Glutamatergic neuron (in vitro differentiated cells): ENCODE measurements at regions not wholly inside any gene's neighbourhood (a gene's known extent, or its start where the extent isn't known, plus 50 kb on each side); places are given as distances from the start of the nearest gene placed in this dataset.
A peak's percentile ranks its signal among the peaks of the same experiment; 100 is the strongest.

Source experiments
- DNase-seq: peaks from one replicate; pipeline ENCODE4 v3.0.0; 2022
- H3K27ac Mint-ChIP-seq: one replicate; pipeline ENCODE4 v1.8.0; 2020; ENCODE audit warnings: mild to moderate bottlenecking, mixed read lengths, inconsistent platforms; ENCODE audit not compliant: unreplicated experiment
- H3K27me3 Mint-ChIP-seq: one replicate; pipeline ENCODE4 v1.8.0; 2020; ENCODE audit warnings: mild to moderate bottlenecking, moderate library complexity, mixed read lengths, inconsistent platforms; ENCODE audit not compliant: unreplicated experiment
- H3K36me3 Mint-ChIP-seq: one replicate; pipeline ENCODE4 v1.8.0; 2020; ENCODE audit warnings: mild to moderate bottlenecking, mixed read lengths, inconsistent platforms; ENCODE audit not compliant: unreplicated experiment
- H3K4me1 Mint-ChIP-seq: one replicate; pipeline ENCODE4 v1.8.0; 2020; ENCODE audit warnings: mild to moderate bottlenecking, low read depth, mixed read lengths, inconsistent platforms; ENCODE audit not compliant: unreplicated experiment
- H3K4me3 Mint-ChIP-seq: one replicate; pipeline ENCODE4 v1.8.0; 2020; ENCODE audit warnings: mild to moderate bottlenecking, mixed read lengths, inconsistent platforms; ENCODE audit not compliant: unreplicated experiment
- H3K9me3 Mint-ChIP-seq: one replicate; pipeline ENCODE4 v1.8.0; 2020; ENCODE audit warnings: mild to moderate bottlenecking, moderate library complexity, mixed read lengths, inconsistent platforms; ENCODE audit not compliant: unreplicated experiment
- TF ChIP-seq, protein P1 (sequence below): fragments of 200-600 bp; sonication (generic); IDR thresholded peaks from one replicate; pipeline ENCODE4 v1.5.0; 2021; ENCODE audit not compliant: partially characterized antibody, unreplicated experiment

GRCh38 chr1:22317231-22317919 is 134.3 kb upstream of the ZBTB40 start:
- TF ChIP-seq, protein P1, sequence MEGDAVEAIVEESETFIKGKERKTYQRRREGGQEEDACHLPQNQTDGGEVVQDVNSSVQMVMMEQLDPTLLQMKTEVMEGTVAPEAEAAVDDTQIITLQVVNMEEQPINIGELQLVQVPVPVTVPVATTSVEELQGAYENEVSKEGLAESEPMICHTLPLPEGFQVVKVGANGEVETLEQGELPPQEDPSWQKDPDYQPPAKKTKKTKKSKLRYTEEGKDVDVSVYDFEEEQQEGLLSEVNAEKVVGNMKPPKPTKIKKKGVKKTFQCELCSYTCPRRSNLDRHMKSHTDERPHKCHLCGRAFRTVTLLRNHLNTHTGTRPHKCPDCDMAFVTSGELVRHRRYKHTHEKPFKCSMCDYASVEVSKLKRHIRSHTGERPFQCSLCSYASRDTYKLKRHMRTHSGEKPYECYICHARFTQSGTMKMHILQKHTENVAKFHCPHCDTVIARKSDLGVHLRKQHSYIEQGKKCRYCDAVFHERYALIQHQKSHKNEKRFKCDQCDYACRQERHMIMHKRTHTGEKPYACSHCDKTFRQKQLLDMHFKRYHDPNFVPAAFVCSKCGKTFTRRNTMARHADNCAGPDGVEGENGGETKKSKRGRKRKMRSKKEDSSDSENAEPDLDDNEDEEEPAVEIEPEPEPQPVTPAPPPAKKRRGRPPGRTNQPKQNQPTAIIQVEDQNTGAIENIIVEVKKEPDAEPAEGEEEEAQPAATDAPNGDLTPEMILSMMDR = peak; percentile 81
- Mint-ChIP-seq H3K4me3 (no peak overlapping the region), H3K4me1 (peaks cover 13% of the 10 kb centered on the region), H3K36me3 (no peaks in the 10 kb centered on the region), H3K9me3 (peaks cover 8% of the 10 kb centered on the region), H3K27ac (no peak overlapping the region), H3K27me3 (peaks cover 10% of the 10 kb centered on the region)
- DNase-seq = peak; percentile 74

GRCh38 chr1:22317920-22318243 is 133.8 kb upstream of the ZBTB40 start:
- Mint-ChIP-seq H3K9me3 (peaks cover 8% of the 10 kb centered on the region), H3K27me3 (peaks cover 10% of the 10 kb centered on the region), H3K4me1 (peaks cover 13% of the 10 kb centered on the region), H3K27ac (no peak overlapping the region), H3K36me3 (no peaks in the 10 kb centered on the region), H3K4me3 (no peak overlapping the region)
- TF ChIP-seq, protein P1 = no peak
- no peak for DNase-seq

GRCh38 chr1:22318279-22318981 is 133.2 kb upstream of the ZBTB40 start:
- Mint-ChIP-seq H3K9me3 (peaks cover 8% of the 10 kb centered on the region), H3K27ac (no peak overlapping the region), H3K4me1 (peaks cover 13% of the 10 kb centered on the region), H3K4me3 (no peak overlapping the region), H3K36me3 (no peaks in the 10 kb centered on the region), H3K27me3 (peaks cover 10% of the 10 kb centered on the region)
- peak; percentile 87 for DNase-seq
- TF ChIP-seq, protein P1 = no peak

DNA sequence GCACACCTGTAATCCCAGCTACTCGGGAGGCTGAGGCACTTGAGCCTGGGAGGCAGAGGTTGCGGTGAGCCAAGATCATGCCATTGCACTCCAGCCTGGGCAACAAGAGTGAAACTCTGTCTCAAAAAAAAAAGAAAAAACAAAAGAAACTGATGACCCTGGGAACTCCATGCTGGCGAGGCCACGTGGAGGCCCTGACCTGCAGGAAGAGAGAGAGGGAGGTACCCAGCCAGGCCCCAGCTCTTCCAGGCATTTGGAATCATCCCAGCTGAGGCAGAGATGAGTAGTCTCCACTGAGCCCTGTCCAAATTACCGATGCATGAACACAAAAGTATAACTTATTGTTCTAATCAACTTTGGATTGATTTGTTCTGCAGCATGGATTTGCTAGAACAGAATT is 132.0 kb upstream of the ZBTB40 start:
- peaks cover 8% of the 10 kb centered on the region for H3K27me3 Mint-ChIP-seq
- no peak overlapping the region for H3K27ac Mint-ChIP-seq
- H3K36me3 Mint-ChIP-seq = no peaks in the 10 kb centered on the region
- H3K4me3 Mint-ChIP-seq = no peak overlapping the region
- H3K9me3 Mint-ChIP-seq = peaks cover 6% of the 10 kb centered on the region
- TF ChIP-seq, protein P1 = no peak
- H3K4me1 Mint-ChIP-seq = peaks cover 13% of the 10 kb centered on the region
- no peak for DNase-seq

GRCh38 chr1:22320587-22321344 is 130.9 kb upstream of the ZBTB40 start:
- H3K9me3 Mint-ChIP-seq = no peaks in the 10 kb centered on the region
- no peaks in the 10 kb centered on the region for H3K36me3 Mint-ChIP-seq
- no peak overlapping the region for H3K4me3 Mint-ChIP-seq
- TF ChIP-seq, protein P1 = no peak
- no peak overlapping the region for H3K27ac Mint-ChIP-seq
- peaks cover 7% of the 10 kb centered on the region for H3K27me3 Mint-ChIP-seq
- no peak for DNase-seq
- peaks cover 10% of the 10 kb centered on the region for H3K4me1 Mint-ChIP-seq
